ENCODE measurements at regions not wholly inside any gene's neighbourhood (a gene's known extent, or its start where the extent isn't known, plus 50 kb on each side); places are given as distances from the start of the nearest gene placed in this dataset.

GRCh38 chr3:155001289-155002010 is 78.7 kb upstream of the MME start:
- no peak for TF ChIP-seq POLR2A (IDR thresholded peaks at IDR 0.05)
- TF ChIP-seq CTCF (IDR thresholded peaks at IDR 0.05), result no peak

Measured in thyroid gland (tissue), 4 donors.